ENCODE measurements at regions not wholly inside any gene's neighbourhood (a gene's known extent, or its start where the extent isn't known, plus 50 kb on each side); places are given as distances from the start of the nearest gene placed in this dataset.

GRCh38 chr9:74444369-74444768 is 52.8 kb upstream of the RORB start:
- no peak overlapping the region for H3K4me2 ChIP-seq (ENCODE audit: low read length)
- no peaks in the 10 kb centered on the region for H3K9me3 ChIP-seq (ENCODE audit: control insufficient read depth, insufficient read depth, low read length)
- no peak overlapping the region for H3K4me3 ChIP-seq (ENCODE audit: low read length)
- no peak overlapping the region for H3K27ac ChIP-seq (ENCODE audit: low read depth, low read length)
- H3K27me3 ChIP-seq (ENCODE audit: control insufficient read depth, low read length): no peaks in the 10 kb centered on the region
- H3K79me2 ChIP-seq (ENCODE audit: control insufficient read depth, low read length): no peaks in the 10 kb centered on the region
- H3K36me3 ChIP-seq (ENCODE audit: control insufficient read depth, low read length): no peaks in the 10 kb centered on the region
- TF ChIP-seq CTCF (IDR thresholded peaks at IDR 0.05; ENCODE audit: low read depth, low read length, poor library complexity, severe bottlenecking) (no peak), EZH2phosphoT487 (IDR thresholded peaks at IDR 0.05; ENCODE audit: borderline replicate concordance, low read length) (no peak)
- H3K9me2 ChIP-seq (replicated peaks; ENCODE audit: control insufficient read depth, low read length): no peaks in the 10 kb centered on the region
- no peaks in the 10 kb centered on the region for H3F3A ChIP-seq (ENCODE audit: control insufficient read depth, insufficient read depth)
- H4K20me1 ChIP-seq (ENCODE audit: control insufficient read depth, insufficient read depth, low read depth, low read length): no peaks in the 10 kb centered on the region
- H3K4me1 ChIP-seq (ENCODE audit: control insufficient read depth, low read length): no peaks in the 10 kb centered on the region

All from DOHH2 (cell line).